ENCODE measurements at regions not wholly inside any gene's neighbourhood (a gene's known extent, or its start where the extent isn't known, plus 50 kb on each side); places are given as distances from the start of the nearest gene placed in this dataset.
"Not testable (repeated sequence)": the region's sequence is repeated elsewhere in the genome, so short reads cannot be mapped to it uniquely, and the experiment has no call there.

- H3K4me1 ChIP-seq, result peaks cover 0 to 6% (median 0%) of the 10 kb centered on the region in 3 donors
- no peak overlapping the region for H3K27ac ChIP-seq
- H3K9me3 ChIP-seq, result no peaks in the 10 kb centered on the region
- no peak for TF ChIP-seq POLR2AphosphoS5 (IDR thresholded peaks at IDR 0.05)
- no peak for TF ChIP-seq POLR2A (IDR thresholded peaks at IDR 0.05)
- TF ChIP-seq EP300 (IDR thresholded peaks at IDR 0.05), result no peak
- no peak for TF ChIP-seq CTCF (IDR thresholded peaks at IDR 0.05)
- 79 to 95% methylated on average over 3 of the region's 4 CpGs for WGBS, 2 donors (ENCODE audit: low coverage in 1 of 2)
- no peak overlapping the region for H3K4me3 ChIP-seq
- H3K27me3 ChIP-seq, result no peaks in the 10 kb centered on the region
- ATAC-seq, result no peak
- no peaks in the 10 kb centered on the region for H3K36me3 ChIP-seq
Measured at GRCh38 chr18:59848002-59848401, 51.8 kb upstream of the PMAIP1 start.

- not testable (repeated sequence) for H3K36me3 ChIP-seq, ATAC-seq, H3K9me3 ChIP-seq, H3K4me3 ChIP-seq, H3K27me3 ChIP-seq, H3K27ac ChIP-seq, H3K4me1 ChIP-seq
- WGBS, 2 donors (ENCODE audit: low coverage in 1 of 2), result 66 to 69% methylated on average over 4 to 5 of the region's 5 CpGs
Measured at GRCh38 chr18:59847491-59847846, 52.3 kb upstream of the PMAIP1 start.

- Histone ChIP-seq H3K4me3 (no peak overlapping the region), H3K27ac (no peak overlapping the region), H3K9me3 (no peaks in the 10 kb centered on the region), H3K36me3 (no peaks in the 10 kb centered on the region), H3K27me3 (no peaks in the 10 kb centered on the region), H3K4me1 (peaks cover 0 to 6% (median 0%) of the 10 kb centered on the region in 3 donors)
- ATAC-seq, result no peak
- WGBS, 2 donors (ENCODE audit: low coverage in 1 of 2), result 71 to 78% methylated on average over 7 to 8 of the region's 9 CpGs
- no peak for TF ChIP-seq POLR2A (IDR thresholded peaks at IDR 0.05)
- TF ChIP-seq POLR2AphosphoS5 (IDR thresholded peaks at IDR 0.05), result no peak
- no peak for TF ChIP-seq CTCF (IDR thresholded peaks at IDR 0.05)
- TF ChIP-seq EP300 (IDR thresholded peaks at IDR 0.05), result no peak
Measured at GRCh38 chr18:59846814-59847490, 52.8 kb upstream of the PMAIP1 start.

- H3K9me3 ChIP-seq, result no peaks in the 10 kb centered on the region
- H3K36me3 ChIP-seq, result no peaks in the 10 kb centered on the region
- no peak overlapping the region for H3K27ac ChIP-seq
- no peak for ATAC-seq
- no peak overlapping the region for H3K4me3 ChIP-seq
- WGBS, 2 donors (ENCODE audit: low coverage in 1 of 2), result 83 to 94% methylated on average over 3 to 4 of the region's 4 CpGs
- H3K4me1 ChIP-seq, result peaks cover 0 to 6% (median 0%) of the 10 kb centered on the region in 3 donors
- TF ChIP-seq POLR2AphosphoS5 (IDR thresholded peaks at IDR 0.05) (no peak), CTCF (IDR thresholded peaks at IDR 0.05) (no peak), EP300 (IDR thresholded peaks at IDR 0.05) (no peak), POLR2A (IDR thresholded peaks at IDR 0.05) (no peak)
- no peaks in the 10 kb centered on the region for H3K27me3 ChIP-seq
Measured at GRCh38 chr18:59842947-59843346, 56.8 kb upstream of the PMAIP1 start.

- Histone ChIP-seq H3K36me3 (no peaks in the 10 kb centered on the region), H3K27me3 (no peaks in the 10 kb centered on the region), H3K9me3 (no peaks in the 10 kb centered on the region), H3K27ac (no peak overlapping the region), H3K4me1 (no peaks in the 10 kb centered on the region), H3K4me3 (no peak overlapping the region)
- 79 to 81% methylated on average over 5 of the region's 5 CpGs for WGBS, 2 donors (ENCODE audit: low coverage in 1 of 2)
- ATAC-seq, result no peak
- TF ChIP-seq EP300 (IDR thresholded peaks at IDR 0.05), result no peak
Measured at GRCh38 chr18:59839931-59840685, 59.7 kb upstream of the PMAIP1 start.

- no peak for TF ChIP-seq CTCF (IDR thresholded peaks at IDR 0.05)
- no peak for TF ChIP-seq EP300 (IDR thresholded peaks at IDR 0.05)
- no peak for TF ChIP-seq POLR2AphosphoS5 (IDR thresholded peaks at IDR 0.05)
- no peak for TF ChIP-seq POLR2A (IDR thresholded peaks at IDR 0.05)
- H3K27me3 ChIP-seq, result no peaks in the 10 kb centered on the region
- no peak overlapping the region for H3K27ac ChIP-seq
- ATAC-seq, result no peak
- no peaks in the 10 kb centered on the region for H3K36me3 ChIP-seq
- H3K9me3 ChIP-seq, result no peaks in the 10 kb centered on the region
- no peak overlapping the region for H3K4me3 ChIP-seq
- WGBS, 2 donors (ENCODE audit: low coverage in 1 of 2), result 81 to 100% methylated on average over 1 to 2 of the region's 2 CpGs
- H3K4me1 ChIP-seq, result no peaks in the 10 kb centered on the region
Measured at GRCh38 chr18:59839246-59839645, 60.5 kb upstream of the PMAIP1 start.
